ENCODE measurements at regions not wholly inside any gene's neighbourhood (a gene's known extent, or its start where the extent isn't known, plus 50 kb on each side); places are given as distances from the start of the nearest gene placed in this dataset.

- TF ChIP-seq NANOG (IDR thresholded peaks at IDR 0.05; ENCODE audit: borderline replicate concordance) (no peak), REST (IDR thresholded peaks at IDR 0.05; ENCODE audit: unreplicated experiment) (no peak), ETS1 (IDR thresholded peaks at IDR 0.05) (no peak), POLR2AphosphoS5 (IDR thresholded peaks at IDR 0.05; ENCODE audit: low read depth) (no peak)
Observed at GRCh38 chr16:60484901-60485300, 1551.3 kb downstream of the CDH8 start (continued).

GRCh38 chr16:60481591-60481990 lies 1554.6 kb downstream of the CDH8 start:
- no peak overlapping the region for H3K27ac ChIP-seq (ENCODE audit: low read depth)
- ATAC-seq (no peak), DNase-seq (ENCODE audit: low spot score) (no peak)
- H3K36me3 Mint-ChIP-seq (ENCODE audit: low read depth), result no peaks in the 10 kb centered on the region
- H3K4me2 ChIP-seq, result no peak overlapping the region
- no peak overlapping the region for H3K27ac Mint-ChIP-seq
- H3K36me3 ChIP-seq (ENCODE audit: insufficient read depth), result no peaks in the 10 kb centered on the region
- no peaks in the 10 kb centered on the region for H3F3A ChIP-seq (replicated peaks; ENCODE audit: low read depth)
- no peak overlapping the region for H3K4me3 Mint-ChIP-seq
- H3K27me3 ChIP-seq (ENCODE audit: insufficient read depth), result no peaks in the 10 kb centered on the region
- peaks cover 3% of the 10 kb centered on the region for H3K27me3 Mint-ChIP-seq (ENCODE audit: insufficient read depth, low read depth, poor library complexity)
- no peak overlapping the region for H2AFZ ChIP-seq
- H3K79me2 ChIP-seq (replicated peaks; ENCODE audit: insufficient read depth), result no peaks in the 10 kb centered on the region
- H3K9me3 Mint-ChIP-seq, result no peaks in the 10 kb centered on the region
- H3K4me1 Mint-ChIP-seq, result peaks cover 2% of the 10 kb centered on the region; the same call in 1 of the 3 replicates
- H3K4me3 ChIP-seq, result no peak overlapping the region
- no peaks in the 10 kb centered on the region for H3K9me2 ChIP-seq (ENCODE audit: insufficient read depth)
- no peaks in the 10 kb centered on the region for H4K20me1 ChIP-seq (replicated peaks; ENCODE audit: insufficient read depth)
- no peaks in the 10 kb centered on the region for H3K4me1 ChIP-seq (ENCODE audit: insufficient read depth)
- TF ChIP-seq POLR2AphosphoS5 (IDR thresholded peaks at IDR 0.05; ENCODE audit: low read depth) (no peak), ETS1 (IDR thresholded peaks at IDR 0.05) (no peak), EZH2phosphoT487 (IDR thresholded peaks at IDR 0.05; ENCODE audit: unreplicated experiment) (no peak), CREB1 (CRISPR knock-in tag; IDR thresholded peaks at IDR 0.05; ENCODE audit: low read depth) (no peak), EZH2 (IDR thresholded peaks at IDR 0.05; ENCODE audit: low read depth, unreplicated experiment) (no peak), CTCF (conservative IDR thresholded peaks at IDR 0.05; ENCODE audit: low read depth in 2 of 2) (no peak), JUNB (IDR thresholded peaks at IDR 0.05; ENCODE audit: unreplicated experiment) (no peak), NANOG (IDR thresholded peaks at IDR 0.05; ENCODE audit: borderline replicate concordance) (no peak), STAT1 (IDR thresholded peaks at IDR 0.05; ENCODE audit: unreplicated experiment) (no peak), ZNF114 (CRISPR knock-in tag; IDR thresholded peaks at IDR 0.05) (no peak), ZNF462 (CRISPR knock-in tag; IDR thresholded peaks at IDR 0.05) (no peak)
